ENCODE measurements at regions not wholly inside any gene's neighbourhood (a gene's known extent, or its start where the extent isn't known, plus 50 kb on each side); places are given as distances from the start of the nearest gene placed in this dataset.

- TF ChIP-seq POLR2A (IDR thresholded peaks at IDR 0.05) (no peak), POLR2AphosphoS5 (IDR thresholded peaks at IDR 0.05) (no peak), CTCF (IDR thresholded peaks at IDR 0.05) (no peak), EP300 (IDR thresholded peaks at IDR 0.05) (no peak)
These were observed 793.4 kb upstream of the CELF4 start for GRCh38 chr18:38358805-38359657.
